ENCODE measurements at regions not wholly inside any gene's neighbourhood (a gene's known extent, or its start where the extent isn't known, plus 50 kb on each side); places are given as distances from the start of the nearest gene placed in this dataset.

DNA sequence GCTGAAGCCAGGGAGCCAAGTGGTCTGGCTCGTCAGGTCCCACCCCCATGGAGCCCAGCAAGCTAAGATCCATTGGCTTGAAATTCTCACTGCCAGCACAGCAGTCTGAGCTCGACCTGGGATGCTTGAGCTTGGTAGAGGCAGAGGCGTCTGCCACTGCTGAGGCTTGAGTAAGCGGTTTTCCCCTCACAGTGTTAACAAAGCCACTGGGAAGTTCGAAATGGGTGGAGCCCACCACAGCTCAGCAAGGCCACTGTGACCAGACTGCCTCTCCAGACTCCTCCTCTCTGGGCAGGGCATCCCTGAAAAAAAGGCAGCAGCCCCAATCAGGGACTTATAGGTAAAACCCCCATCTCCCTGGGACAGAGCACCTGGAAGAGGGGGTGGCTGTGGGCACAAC lies 353.8 kb downstream of the NAP1L3 start:
- TF ChIP-seq CTCF (IDR thresholded peaks at IDR 0.05), result no peak
- TF ChIP-seq ZFX (IDR thresholded peaks at IDR 0.05; ENCODE audit: borderline replicate concordance), result no peak
